Adrenal gland (tissue), 9 donors: ENCODE measurements at regions not wholly inside any gene's neighbourhood (a gene's known extent, or its start where the extent isn't known, plus 50 kb on each side); places are given as distances from the start of the nearest gene placed in this dataset.

ENCODE experiments used
- DNase-seq, 7 donors: peaks; one replicate each; pipeline ENCODE4 v3.0.0-alpha.2; 2019 to 2020
- H3K27ac ChIP-seq, 5 donors: fragments of 200-600 bp; sonication (generic) in 4 of 5; 1 replicate in 3 of 5; 2 replicates in 2 of 5; pipeline versions ENCODE4 v1.5.1 to v1.8.0; 2016 to 2020; ENCODE audit warnings: mild to moderate bottlenecking in 1 of 5
- H3K27me3 ChIP-seq: fragments of 200-600 bp; 2 replicates; pipeline ENCODE4 v1.8.0; 2021
- H3K36me3 ChIP-seq, 2 donors: fragments of 200-600 bp; replicated peaks in 1 of 2; 1 replicate in 1 of 2; 2 replicates in 1 of 2; pipeline versions ENCODE4 v1.5.1 to v1.8.0; 2018 to 2022
- H3K4me1 ChIP-seq, 2 donors: fragments of 200-600 bp; replicated peaks in 1 of 2; 1 replicate in 1 of 2; 2 replicates in 1 of 2; pipeline versions ENCODE4 v1.5.1 to v1.8.0; 2018 to 2021
- H3K4me3 ChIP-seq, 4 donors: fragments of 200-600 bp; sonication (generic) in 3 of 4; one replicate each; pipeline ENCODE4 v1.5.1; 2016 to 2018
- H3K9me3 ChIP-seq, 3 donors: fragments of 200-600 bp; sonication (generic) in 1 of 3; replicated peaks in 1 of 3; 1 replicate in 2 of 3; 2 replicates in 1 of 3; pipeline versions ENCODE4 v1.5.1 to v1.8.0; 2016 to 2021
- POLR2A ChIP-seq, 2 donors: fragments of 450-650 bp; IDR thresholded peaks; one replicate each; pipeline ENCODE4 v1.6.1; 2017; ENCODE audit warnings: antibody characterized with exemption in 2 of 2, mild to moderate bottlenecking in 2 of 2, moderate library complexity in 1 of 2
- WGBS, 4 donors: extraction: QIAGEN DNeasy Blood & Tissue Kit in 2 of 4; methylation state at CpG; one replicate each; pipeline versions ENCODE4 v1.1.5 to v1.1.7; 2013 to 2017; 5-methylcytosine and 5-hydroxymethylcytosine counted together
- intact Hi-C, 2 donors: fragments of 100-400 bp; cut with DNase I; formaldehyde crosslinking; loops; one replicate each; pipeline versions ENCODE4 v1.14.1 to v1.15.0; 2022 to 2023
- TF ChIP-seq, protein P1 (sequence below), 6 experiments: fragments of 450-650 bp in 4 of 6; fragments of 200-600 bp in 2 of 6; sonication (generic) in 1 of 6; IDR thresholded peaks; 1 replicate in 5 of 6; 2 replicates in 1 of 6; pipeline versions ENCODE4 v1.5.1 to v1.8.0; 2016 to 2021; ENCODE audit warnings: antibody characterized with exemption in 6 of 6, mild to moderate bottlenecking in 2 of 6, moderate library complexity in 1 of 6
- donor health status: healthy with polysubstance abuse.
- donor health status: Bipolar disorder and iron deficiency.
- donor health status: DM: yes; HTN: yes; CAD: no.
- donor health status: DM: no; HTN: no; CAD: no.
- donor health status: DM: no; HTN: no; CAD: no.

DNA sequence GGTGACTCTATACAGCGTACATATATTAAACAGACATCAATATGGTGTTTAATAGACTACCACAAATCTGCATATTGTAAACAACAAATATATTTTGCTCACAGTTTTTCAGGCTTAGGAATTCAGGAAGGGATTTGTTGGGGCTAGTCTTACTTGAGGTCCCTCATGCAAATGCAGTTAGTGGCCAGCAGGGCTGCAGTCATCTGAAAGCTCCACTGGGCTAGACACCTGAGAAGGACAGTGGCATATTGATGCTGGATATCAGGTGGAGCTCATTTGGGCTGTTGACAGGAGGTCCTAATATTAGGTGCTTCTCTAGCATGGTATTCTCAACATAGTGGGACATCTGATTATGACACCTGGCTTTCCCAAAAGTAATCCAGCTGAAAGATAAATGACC, 493.8 kb upstream of the PABPC4L start:
- H3K27me3 ChIP-seq: no peaks in the 10 kb centered on the region
- WGBS, 4 donors: 69 to 92% (median 78%) methylated on average over 1 of the region's 1 CpG
- no peaks in the 10 kb centered on the region for H3K9me3 ChIP-seq
- intact Hi-C loops: no loop called here
- TF ChIP-seq POLR2A (IDR thresholded peaks at IDR 0.05): no peak
- TF ChIP-seq, protein P1, sequence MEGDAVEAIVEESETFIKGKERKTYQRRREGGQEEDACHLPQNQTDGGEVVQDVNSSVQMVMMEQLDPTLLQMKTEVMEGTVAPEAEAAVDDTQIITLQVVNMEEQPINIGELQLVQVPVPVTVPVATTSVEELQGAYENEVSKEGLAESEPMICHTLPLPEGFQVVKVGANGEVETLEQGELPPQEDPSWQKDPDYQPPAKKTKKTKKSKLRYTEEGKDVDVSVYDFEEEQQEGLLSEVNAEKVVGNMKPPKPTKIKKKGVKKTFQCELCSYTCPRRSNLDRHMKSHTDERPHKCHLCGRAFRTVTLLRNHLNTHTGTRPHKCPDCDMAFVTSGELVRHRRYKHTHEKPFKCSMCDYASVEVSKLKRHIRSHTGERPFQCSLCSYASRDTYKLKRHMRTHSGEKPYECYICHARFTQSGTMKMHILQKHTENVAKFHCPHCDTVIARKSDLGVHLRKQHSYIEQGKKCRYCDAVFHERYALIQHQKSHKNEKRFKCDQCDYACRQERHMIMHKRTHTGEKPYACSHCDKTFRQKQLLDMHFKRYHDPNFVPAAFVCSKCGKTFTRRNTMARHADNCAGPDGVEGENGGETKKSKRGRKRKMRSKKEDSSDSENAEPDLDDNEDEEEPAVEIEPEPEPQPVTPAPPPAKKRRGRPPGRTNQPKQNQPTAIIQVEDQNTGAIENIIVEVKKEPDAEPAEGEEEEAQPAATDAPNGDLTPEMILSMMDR (IDR thresholded peaks at IDR 0.05): no peak
- H3K4me1 ChIP-seq: no peaks in the 10 kb centered on the region
- no peak overlapping the region for H3K4me3 ChIP-seq
- no peak overlapping the region for H3K27ac ChIP-seq
- no peak for DNase-seq
- H3K36me3 ChIP-seq: no peaks in the 10 kb centered on the region

DNA sequence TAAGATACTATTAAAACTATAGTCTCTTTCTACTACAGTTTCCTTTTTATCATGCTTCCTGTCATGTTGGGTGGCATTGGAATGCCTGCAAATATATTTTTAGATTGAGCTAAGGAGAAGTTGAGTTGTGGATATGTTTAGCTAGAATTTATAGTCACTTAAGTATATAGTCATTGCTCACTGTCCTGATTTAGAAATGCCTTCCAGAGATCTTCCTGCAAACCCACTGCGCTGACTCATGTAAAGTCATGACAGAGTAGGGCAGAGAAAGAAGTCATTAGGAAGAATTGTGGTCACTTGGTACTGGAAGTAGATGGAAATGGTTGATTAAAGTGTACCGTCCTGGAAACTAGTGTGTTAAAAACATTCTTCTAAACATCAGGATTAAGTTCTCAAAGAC, 490.3 kb upstream of the PABPC4L start:
- H3K36me3 ChIP-seq: no peaks in the 10 kb centered on the region
- no peak overlapping the region for H3K27ac ChIP-seq
- no peak for DNase-seq
- H3K9me3 ChIP-seq: no peaks in the 10 kb centered on the region
- H3K27me3 ChIP-seq: no peaks in the 10 kb centered on the region
- 81 to 91% (median 84%) methylated on average over 2 of the region's 2 CpGs for WGBS, 4 donors
- intact Hi-C loops: no loop called here
- H3K4me3 ChIP-seq: no peak overlapping the region
- no peak for TF ChIP-seq POLR2A (IDR thresholded peaks at IDR 0.05)
- TF ChIP-seq, protein P1 (IDR thresholded peaks at IDR 0.05): no peak
- no peaks in the 10 kb centered on the region for H3K4me1 ChIP-seq

DNA sequence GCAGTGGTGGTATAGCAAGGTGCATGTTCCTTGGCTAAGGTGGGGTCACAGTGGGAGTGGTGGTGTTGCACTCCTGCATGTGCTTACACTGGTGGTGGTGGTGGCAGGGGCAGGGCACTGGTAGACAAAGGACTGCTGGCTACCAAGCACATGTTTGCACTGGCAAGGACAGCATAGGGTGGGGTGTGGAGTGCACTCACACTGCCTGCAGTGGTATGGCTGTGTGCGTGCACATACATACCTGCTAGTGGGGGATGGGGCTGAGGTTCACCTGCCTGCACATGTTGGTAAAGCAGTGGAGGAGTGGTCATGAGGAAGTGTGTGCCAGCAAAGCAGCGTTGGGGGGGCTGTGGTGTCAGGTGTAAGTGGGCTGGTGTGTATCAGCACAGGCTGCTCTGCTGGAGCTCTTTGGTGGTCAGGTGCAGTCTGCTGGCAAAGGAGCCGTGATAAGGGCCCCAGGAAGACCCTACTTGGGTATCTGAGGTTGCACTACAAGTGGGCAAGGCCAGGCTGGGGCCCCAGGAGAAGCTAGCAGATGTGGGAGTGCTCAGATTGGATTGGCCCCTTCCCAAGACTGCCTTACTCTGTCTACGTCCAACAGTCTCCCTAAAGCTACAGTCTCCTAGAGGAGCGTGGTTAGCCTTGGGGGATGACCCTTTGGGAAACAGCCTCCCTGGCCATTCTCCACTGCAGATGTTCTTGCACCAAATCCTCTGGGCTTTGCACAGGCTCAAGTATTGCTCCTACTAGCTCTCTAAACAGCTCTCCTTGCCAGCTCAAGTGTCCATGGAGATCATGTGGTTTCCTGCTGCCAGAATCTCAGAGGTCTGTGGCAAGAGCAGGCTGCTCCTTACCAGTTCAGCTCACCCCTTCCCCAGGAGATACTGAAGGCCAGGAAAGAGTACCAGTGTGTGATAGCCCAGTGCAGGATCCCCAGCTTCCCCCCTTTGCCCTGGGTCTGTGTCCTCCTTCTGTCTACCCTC, 486.3 kb upstream of the PABPC4L start:
- no peaks in the 10 kb centered on the region for H3K36me3 ChIP-seq
- no peak overlapping the region for H3K4me3 ChIP-seq
- TF ChIP-seq, protein P1 (IDR thresholded peaks at IDR 0.05): no peak
- no peak for TF ChIP-seq POLR2A (IDR thresholded peaks at IDR 0.05)
- H3K9me3 ChIP-seq: no peaks in the 10 kb centered on the region
- no peak overlapping the region for H3K27ac ChIP-seq
- H3K27me3 ChIP-seq: no peaks in the 10 kb centered on the region
- no peaks in the 10 kb centered on the region for H3K4me1 ChIP-seq
- 75 to 83% (median 81%) methylated on average over 1 to 5 of the region's 5 CpGs for WGBS, 4 donors
- no peak for DNase-seq
- intact Hi-C loops: no loop called here

DNA sequence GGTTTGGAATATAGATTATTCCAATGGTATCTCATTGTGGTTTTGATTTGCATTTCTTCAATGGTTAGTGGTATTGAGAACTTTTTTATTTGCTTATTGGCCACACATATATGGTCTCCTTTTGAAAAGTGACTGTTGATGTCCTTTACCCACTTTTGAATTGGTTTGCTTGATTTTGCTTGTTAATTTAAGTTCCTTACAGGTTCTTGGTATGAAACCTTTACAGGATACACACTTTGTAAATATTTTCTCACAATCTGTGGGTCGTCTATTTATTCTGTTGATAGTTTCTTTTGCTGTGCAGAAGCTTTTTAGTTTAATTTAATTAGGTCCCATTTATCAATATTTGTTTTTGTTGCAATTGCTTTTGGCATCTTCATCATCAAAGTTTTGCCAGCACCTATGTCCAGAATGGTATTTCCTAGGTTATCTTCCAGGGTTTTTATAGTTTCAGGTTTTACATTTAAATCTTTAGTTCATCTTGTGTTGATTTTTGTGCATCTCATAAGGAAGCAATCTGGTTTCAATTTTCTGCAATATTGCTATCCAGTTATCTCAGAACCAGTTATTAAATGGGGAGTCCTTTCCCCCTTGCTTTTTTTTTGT, 475.7 kb upstream of the PABPC4L start:
- no peak overlapping the region for H3K27ac ChIP-seq
- no peaks in the 10 kb centered on the region for H3K9me3 ChIP-seq
- no peaks in the 10 kb centered on the region for H3K36me3 ChIP-seq
- H3K4me3 ChIP-seq: no peak overlapping the region
- intact Hi-C loops: no loop called here
- 53 to 76% (median 66%) methylated on average over 1 of the region's 1 CpG for WGBS, 4 donors
- H3K4me1 ChIP-seq: no peaks in the 10 kb centered on the region
- no peaks in the 10 kb centered on the region for H3K27me3 ChIP-seq
- TF ChIP-seq, protein P1 (IDR thresholded peaks at IDR 0.05): no peak
- no peak for TF ChIP-seq POLR2A (IDR thresholded peaks at IDR 0.05)
- no peak for DNase-seq
